HG03460 (cell line): ENCODE measurements at regions not wholly inside any gene's neighbourhood (a gene's known extent, or its start where the extent isn't known, plus 50 kb on each side); places are given as distances from the start of the nearest gene placed in this dataset.

Source experiments
- ATAC-seq: cut with Tn5 transposase; IDR thresholded peaks from one replicate; pipeline ENCODE4 v1.9.1; 2021; ENCODE audit not compliant: unreplicated experiment

DNA sequence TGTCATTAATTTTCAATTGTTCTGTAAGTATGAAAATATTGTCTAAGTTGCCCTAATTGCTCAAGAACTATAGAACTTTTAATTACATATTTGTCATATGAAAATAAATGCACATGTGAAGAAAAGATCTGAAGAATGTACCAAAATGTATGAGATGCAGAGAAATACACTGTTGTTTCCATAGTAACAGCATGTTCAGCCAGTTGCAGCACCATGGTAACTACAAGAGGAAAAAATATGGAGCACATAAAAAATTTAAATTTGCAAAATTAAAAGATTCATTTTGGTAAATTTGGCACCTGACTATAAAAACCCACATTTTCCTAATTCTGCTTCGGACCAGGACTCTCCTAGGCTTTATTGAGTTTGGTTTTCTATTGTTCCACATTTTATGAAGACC is 1170.0 kb upstream of the MIR17HG start:
- ATAC-seq = no peak

DNA sequence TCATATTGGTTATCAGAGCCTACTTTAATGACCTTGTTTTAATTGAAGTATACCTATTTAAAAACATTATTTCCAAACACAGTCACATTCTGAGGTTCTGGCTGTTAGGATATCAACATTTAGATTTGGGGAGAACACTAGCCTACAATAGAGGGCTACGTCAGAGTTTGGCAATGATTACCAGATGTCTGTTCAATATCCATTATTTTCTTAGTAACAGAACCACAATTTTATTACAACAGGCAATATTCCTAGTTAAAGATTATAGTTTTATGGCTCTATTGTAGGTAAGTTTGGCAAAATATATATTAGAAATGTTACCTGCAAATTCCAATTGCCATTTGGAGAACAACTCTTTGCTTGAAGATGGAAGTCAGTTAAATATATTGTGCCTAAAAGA is 1163.1 kb upstream of the MIR17HG start:
- no peak for ATAC-seq

DNA sequence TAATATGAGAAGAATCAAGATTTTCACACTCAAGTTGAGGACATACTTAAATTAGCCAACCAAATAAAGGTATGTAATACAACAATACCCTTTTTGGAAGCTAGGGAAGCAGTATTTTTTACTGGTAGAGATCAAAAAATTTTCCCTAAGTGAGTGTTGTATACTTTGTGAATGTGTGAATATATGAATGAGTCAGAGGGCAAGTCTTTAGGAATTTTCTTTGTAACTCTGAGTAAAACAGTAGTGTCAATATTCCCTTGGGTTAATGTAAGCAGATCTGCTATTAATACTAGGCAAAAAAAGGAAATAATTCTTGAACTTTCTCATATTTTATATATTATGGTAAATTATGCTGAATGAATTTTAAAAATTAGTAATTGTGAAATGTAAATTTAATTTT is 1161.8 kb upstream of the MIR17HG start:
- ATAC-seq = no peak

DNA sequence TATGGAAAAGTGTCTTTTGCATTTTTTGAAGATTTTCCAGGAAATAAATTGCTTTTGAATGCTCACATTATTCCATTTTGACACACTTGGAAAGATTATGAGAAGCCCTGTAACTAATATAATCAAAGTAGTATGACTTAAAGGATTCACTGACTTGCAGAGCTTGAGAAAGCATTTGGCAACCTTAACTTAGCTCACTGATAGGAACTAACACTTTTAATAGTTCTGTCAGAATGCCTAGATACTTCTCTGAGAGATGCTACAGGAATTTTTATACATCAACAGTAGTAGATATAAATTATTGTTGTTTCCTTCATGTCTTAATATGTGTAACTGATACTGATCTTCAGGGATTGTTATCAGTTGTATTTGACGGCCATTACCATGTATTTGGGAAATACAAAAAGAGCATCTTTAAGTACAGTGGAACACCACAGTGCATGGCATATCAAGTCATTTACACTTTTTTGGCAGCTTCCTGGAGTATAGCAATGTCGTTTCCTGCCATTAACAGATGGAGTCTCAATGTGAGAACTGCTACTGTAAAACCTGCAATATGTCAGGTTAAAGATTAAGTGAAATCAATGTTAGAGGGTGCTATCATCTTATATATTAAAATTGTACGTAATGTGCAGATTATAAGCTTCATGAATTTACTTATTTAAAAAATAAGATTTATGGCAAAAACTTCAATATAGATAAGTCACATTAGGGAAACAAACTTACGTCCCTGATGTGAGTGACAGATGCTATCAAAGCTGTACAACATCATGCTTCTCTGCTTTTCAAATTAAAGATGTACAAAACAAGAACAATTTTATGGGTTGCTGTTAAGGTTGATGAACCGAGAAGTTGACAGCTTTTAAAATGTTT is 1159.8 kb upstream of the MIR17HG start:
- ATAC-seq = no peak

GRCh38 chr13:90188351-90188636 is 1159.2 kb upstream of the MIR17HG start:
- ATAC-seq = no peak

- ATAC-seq = no peak
Measured at GRCh38 chr13:90197722-90198121, 1149.8 kb upstream of the MIR17HG start.

DNA sequence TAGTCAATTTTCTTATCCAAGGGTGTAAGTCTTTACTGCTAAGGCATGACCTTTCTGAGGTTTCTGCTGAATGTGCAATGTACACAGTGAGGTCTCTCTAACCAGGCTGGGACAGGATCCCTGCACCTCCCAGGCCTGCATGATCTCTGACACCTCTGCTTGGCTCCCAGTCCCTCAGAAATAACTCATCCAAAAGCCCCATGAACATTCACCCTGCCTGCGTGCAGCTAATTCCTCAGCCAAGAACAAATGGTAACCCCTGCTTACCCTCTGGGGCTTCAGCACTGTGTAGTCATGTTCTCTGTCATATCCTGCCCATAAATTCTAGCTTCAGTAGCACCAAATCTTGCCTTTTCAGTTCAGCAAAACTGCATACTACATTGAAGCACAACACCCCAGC is 1146.3 kb upstream of the MIR17HG start:
- no peak for ATAC-seq

GRCh38 chr13:90201676-90202460 is 1145.6 kb upstream of the MIR17HG start:
- no peak for ATAC-seq

DNA sequence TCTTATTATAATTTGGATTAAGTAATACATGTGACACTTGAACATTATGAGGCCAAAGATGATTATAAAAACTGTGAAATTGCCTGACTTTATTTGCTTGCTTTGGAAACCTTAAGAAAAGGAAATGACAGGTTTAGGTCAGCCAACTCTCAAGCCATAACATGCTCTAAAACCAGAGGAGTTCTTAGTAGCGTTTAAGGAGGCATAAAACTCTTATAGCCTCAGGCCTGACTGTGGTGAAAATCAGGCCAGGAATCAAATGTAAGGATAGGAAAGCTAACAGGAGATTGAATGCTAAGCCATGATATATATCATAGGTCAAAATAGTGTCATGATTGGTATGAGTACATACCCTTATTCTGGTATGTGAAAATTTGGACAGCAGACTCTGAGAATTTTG is 1142.4 kb upstream of the MIR17HG start:
- ATAC-seq = no peak

DNA sequence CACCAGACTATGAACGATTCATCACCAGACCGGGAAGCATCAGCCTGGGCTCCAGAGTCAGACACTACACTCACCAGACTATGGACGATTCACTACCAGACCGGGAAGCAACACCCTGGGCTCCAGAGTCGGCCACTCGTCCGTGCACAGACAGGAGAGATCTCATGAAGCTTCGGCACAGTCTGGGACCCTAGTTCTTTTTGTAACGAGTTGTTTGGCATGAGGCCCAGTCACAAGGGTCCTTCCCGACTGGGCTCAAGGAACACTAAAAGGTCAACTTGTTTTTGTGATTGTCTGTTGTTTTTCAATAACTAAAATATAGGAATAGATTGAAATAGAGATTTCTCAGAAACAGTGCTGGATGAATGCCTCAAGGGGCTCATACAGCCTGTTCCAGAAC is 1141.6 kb upstream of the MIR17HG start:
- no peak for ATAC-seq

- no peak for ATAC-seq
Measured at GRCh38 chr13:90217275-90217674, 1130.2 kb upstream of the MIR17HG start.

GRCh38 chr13:90222758-90223157 is 1124.7 kb upstream of the MIR17HG start:
- ATAC-seq = no peak

- ATAC-seq = no peak
Measured at GRCh38 chr13:90230311-90230710, 1117.2 kb upstream of the MIR17HG start.

DNA sequence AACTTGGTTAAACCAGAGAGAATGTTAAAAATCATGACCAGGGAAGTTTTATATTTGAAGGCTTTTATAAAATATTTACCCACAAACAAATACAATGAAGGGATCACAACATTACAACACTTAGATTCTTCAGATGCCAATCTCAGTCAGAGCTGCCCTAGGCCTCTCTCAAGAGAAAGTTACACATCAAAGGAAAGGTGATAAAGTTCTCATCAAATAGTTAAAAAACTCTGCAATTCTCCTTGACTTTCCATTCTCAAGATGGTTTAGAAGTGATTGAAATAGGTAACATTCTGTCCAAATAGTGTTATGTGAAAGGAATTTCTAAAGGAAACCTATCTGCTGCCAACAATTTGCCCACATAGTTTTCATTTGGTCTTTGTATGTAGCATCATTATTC is 1115.2 kb upstream of the MIR17HG start:
- ATAC-seq = no peak

GRCh38 chr13:90233933-90234672 is 1113.4 kb upstream of the MIR17HG start:
- no peak for ATAC-seq

DNA sequence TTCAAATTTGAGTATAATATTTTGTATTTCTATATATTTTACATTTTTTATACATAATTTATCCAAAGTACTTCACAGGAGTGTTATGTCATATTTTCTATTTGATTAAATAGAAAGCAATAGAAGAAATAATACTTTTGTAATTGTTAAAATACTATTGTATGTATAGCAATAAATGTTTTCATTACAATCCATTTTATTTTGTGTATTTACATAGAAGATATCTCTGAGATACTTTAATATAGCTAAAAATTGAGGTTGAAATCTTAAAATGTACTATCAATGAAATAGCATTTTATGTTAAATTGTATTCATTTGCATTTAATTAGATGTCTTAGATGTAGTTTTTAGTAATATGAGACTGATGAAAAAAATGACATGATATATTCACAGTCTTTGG is 1109.6 kb upstream of the MIR17HG start:
- no peak for ATAC-seq

GRCh38 chr13:90238413-90238812 is 1109.1 kb upstream of the MIR17HG start:
- ATAC-seq = no peak

GRCh38 chr13:90239130-90239529 is 1108.4 kb upstream of the MIR17HG start:
- no peak for ATAC-seq

- no peak for ATAC-seq
Measured at GRCh38 chr13:90246005-90246404, 1101.5 kb upstream of the MIR17HG start.

GRCh38 chr13:90246687-90247345 is 1100.7 kb upstream of the MIR17HG start:
- ATAC-seq = no peak

DNA sequence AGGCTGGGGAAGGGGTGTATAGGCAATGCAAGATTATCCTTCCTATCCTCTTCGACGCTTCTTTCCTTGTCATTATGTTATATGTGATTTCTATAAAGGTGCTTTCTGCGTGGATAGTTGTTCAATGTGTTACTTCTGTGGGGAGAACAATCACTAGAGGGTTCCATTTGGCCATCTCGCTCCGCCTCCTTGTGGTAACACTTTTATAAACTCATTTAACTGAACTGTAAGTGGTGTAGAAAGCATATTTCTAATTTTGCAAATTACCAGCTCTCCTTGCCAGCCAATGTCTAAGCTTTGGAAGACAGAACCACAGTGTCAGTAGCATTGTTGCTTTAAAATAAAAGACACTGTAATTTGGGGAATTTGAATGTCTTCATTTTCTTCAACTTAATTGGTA is 1093.7 kb upstream of the MIR17HG start:
- no peak for ATAC-seq
